Esophagus muscularis mucosa (tissue), 3 donors: ENCODE measurements at regions not wholly inside any gene's neighbourhood (a gene's known extent, or its start where the extent isn't known, plus 50 kb on each side); places are given as distances from the start of the nearest gene placed in this dataset.

Source experiments
- CTCF ChIP-seq, 3 experiments: fragments of 200-600 bp in 2 of 3; fragments of 450-650 bp in 1 of 3; sonication (generic) in 2 of 3; IDR thresholded peaks; one replicate each; pipeline ENCODE4 v1.5.1; 2017 to 2019; ENCODE audit warnings: antibody characterized with exemption in 3 of 3, mild to moderate bottlenecking in 2 of 3, moderate library complexity in 1 of 3
- POLR2A ChIP-seq: fragments of 450-650 bp; IDR thresholded peaks from one replicate; pipeline ENCODE4 v1.6.1; 2017; ENCODE audit warnings: antibody characterized with exemption, moderate library complexity, mild to moderate bottlenecking, low read depth
- POLR2AphosphoS5 ChIP-seq, 2 donors: sonication (generic); formaldehyde crosslinking; IDR thresholded peaks; one replicate each; pipeline ENCODE4 v1.6.1; 2017; ENCODE audit warnings: antibody characterized with exemption in 2 of 2

DNA sequence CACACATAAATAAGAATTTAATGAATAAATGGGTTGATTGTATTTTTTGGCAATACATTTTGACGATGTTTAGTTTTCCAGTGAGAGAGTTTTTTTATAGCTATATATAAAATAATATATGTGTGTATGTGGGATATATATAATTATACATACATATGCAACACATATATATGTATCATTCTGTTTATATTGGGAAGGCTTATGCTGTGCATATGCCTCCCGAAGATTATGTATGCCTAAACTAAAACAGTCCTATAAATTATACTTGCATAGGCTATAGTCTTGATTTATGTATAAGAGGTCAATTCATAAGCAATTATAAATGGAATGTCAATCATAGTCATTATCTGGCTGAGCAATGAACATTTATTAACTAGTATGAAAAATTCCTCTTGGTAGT is 151.3 kb upstream of the HMHB1 start:
- TF ChIP-seq CTCF (IDR thresholded peaks at IDR 0.05): no peak
- no peak for TF ChIP-seq POLR2AphosphoS5 (IDR thresholded peaks at IDR 0.05)
- TF ChIP-seq POLR2A: no peak
